Testis (tissue), 2 donors: ENCODE measurements at regions not wholly inside any gene's neighbourhood (a gene's known extent, or its start where the extent isn't known, plus 50 kb on each side); places are given as distances from the start of the nearest gene placed in this dataset.

ENCODE experiments used
- DNase-seq: peaks from one replicate; pipeline ENCODE4 v3.0.0-alpha.2; 2019
- H3K27ac ChIP-seq, 2 donors: fragments of 200-600 bp; sonication (generic); one replicate each; pipeline ENCODE4 v1.5.1; 2019
- H3K27me3 ChIP-seq: fragments of 200-600 bp; sonication (generic); one replicate; pipeline ENCODE4 v1.5.1; 2019
- H3K36me3 ChIP-seq: fragments of 200-600 bp; sonication (generic); one replicate; pipeline ENCODE4 v1.5.1; 2017; ENCODE audit warnings: low read depth; ENCODE audit errors: missing control alignments
- H3K4me1 ChIP-seq: fragments of 200-600 bp; sonication (generic); one replicate; pipeline ENCODE4 v1.5.1; 2019
- H3K4me3 ChIP-seq, 2 donors: fragments of 200-600 bp; sonication (generic); one replicate each; pipeline ENCODE4 v1.5.1; 2017 to 2019
- H3K9me3 ChIP-seq: fragments of 200-600 bp; sonication (generic); one replicate; pipeline ENCODE4 v1.5.1; 2017
- POLR2A ChIP-seq: fragments of 450-650 bp; IDR thresholded peaks from one replicate; pipeline ENCODE4 v1.6.1; 2017; ENCODE audit warnings: antibody characterized with exemption, mild to moderate bottlenecking, moderate library complexity
- WGBS, 2 donors: methylation state at CpG; one replicate each; pipeline ENCODE4 v1.1.5; 2018; 5-methylcytosine and 5-hydroxymethylcytosine counted together
- intact Hi-C: fragments of 100-400 bp; cut with DNase I; formaldehyde crosslinking; loops from one replicate; pipeline ENCODE4 v1.15.1; 2023; ENCODE audit warnings: low total_unique reads
- TF ChIP-seq, protein P1 (sequence below), 3 experiments: fragments of 450-650 bp in 2 of 3; fragments of 200-600 bp in 1 of 3; sonication (generic) in 1 of 3; IDR thresholded peaks; one replicate each; pipeline ENCODE4 v1.5.1; 2016 to 2019; ENCODE audit warnings: antibody characterized with exemption in 3 of 3, mild to moderate bottlenecking in 2 of 3, moderate library complexity in 1 of 3

DNA sequence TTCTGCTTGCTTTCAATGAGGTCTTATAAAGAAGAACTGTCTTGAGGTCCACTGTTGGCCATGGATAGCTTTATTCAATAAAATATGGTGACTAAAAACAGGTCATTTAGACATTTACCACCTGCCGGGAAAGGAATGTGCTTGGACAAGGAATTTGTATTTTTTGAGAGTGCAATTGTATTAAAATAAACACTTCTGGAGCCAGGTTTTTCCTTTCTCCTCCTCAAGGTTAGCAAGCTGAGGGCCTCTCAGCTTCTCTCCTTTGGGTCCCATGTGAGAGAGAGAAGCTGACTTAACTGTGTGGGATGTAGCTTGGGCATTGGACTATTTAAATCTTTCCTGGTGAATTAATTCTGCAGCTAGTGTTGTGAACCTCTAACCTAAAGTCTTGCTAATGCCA is 321.0 kb downstream of the MEIS1 start:
- intact Hi-C loops = no loop called here
- no peak for TF ChIP-seq POLR2A
- TF ChIP-seq, protein P1, sequence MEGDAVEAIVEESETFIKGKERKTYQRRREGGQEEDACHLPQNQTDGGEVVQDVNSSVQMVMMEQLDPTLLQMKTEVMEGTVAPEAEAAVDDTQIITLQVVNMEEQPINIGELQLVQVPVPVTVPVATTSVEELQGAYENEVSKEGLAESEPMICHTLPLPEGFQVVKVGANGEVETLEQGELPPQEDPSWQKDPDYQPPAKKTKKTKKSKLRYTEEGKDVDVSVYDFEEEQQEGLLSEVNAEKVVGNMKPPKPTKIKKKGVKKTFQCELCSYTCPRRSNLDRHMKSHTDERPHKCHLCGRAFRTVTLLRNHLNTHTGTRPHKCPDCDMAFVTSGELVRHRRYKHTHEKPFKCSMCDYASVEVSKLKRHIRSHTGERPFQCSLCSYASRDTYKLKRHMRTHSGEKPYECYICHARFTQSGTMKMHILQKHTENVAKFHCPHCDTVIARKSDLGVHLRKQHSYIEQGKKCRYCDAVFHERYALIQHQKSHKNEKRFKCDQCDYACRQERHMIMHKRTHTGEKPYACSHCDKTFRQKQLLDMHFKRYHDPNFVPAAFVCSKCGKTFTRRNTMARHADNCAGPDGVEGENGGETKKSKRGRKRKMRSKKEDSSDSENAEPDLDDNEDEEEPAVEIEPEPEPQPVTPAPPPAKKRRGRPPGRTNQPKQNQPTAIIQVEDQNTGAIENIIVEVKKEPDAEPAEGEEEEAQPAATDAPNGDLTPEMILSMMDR (IDR thresholded peaks at IDR 0.05) = no peak
- no peak for DNase-seq
- Histone ChIP-seq H3K9me3 (no peaks in the 10 kb centered on the region), H3K27ac (no peak overlapping the region), H3K36me3 (no peaks in the 10 kb centered on the region), H3K4me3 (no peak overlapping the region), H3K4me1 (peaks cover 4% of the 10 kb centered on the region), H3K27me3 (no peaks in the 10 kb centered on the region)
- WGBS, 2 donors = 45 to 47% methylated on average over 1 of the region's 1 CpG

DNA sequence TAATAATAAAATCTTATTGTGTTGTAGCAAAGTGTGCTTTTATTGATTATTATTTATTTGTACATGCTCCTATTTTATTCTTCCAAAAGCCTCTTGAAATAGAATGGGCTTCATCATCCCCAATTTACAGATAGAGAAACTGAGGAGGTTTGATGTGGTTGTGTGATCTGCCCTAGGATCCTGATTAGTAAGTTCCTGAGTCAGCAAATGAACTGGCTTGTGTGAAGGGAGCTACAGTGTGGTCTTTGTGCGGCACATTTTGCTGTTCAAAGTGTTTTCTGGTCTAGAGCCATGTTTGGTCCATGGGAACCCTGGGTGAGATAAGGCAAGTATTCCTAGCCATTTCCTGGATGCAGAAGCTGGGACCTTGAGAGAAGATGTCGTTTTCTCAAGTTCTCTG is 326.9 kb downstream of the MEIS1 start:
- intact Hi-C loops = no loop called here
- Histone ChIP-seq H3K4me3 (no peak overlapping the region), H3K27me3 (no peaks in the 10 kb centered on the region), H3K9me3 (no peaks in the 10 kb centered on the region), H3K4me1 (no peaks in the 10 kb centered on the region), H3K27ac (no peak overlapping the region), H3K36me3 (no peaks in the 10 kb centered on the region)
- 84% methylated on average over 2 of the region's 2 CpGs for WGBS, 2 donors
- no peak for DNase-seq
- TF ChIP-seq, protein P1 (IDR thresholded peaks at IDR 0.05) = no peak
- no peak for TF ChIP-seq POLR2A

DNA sequence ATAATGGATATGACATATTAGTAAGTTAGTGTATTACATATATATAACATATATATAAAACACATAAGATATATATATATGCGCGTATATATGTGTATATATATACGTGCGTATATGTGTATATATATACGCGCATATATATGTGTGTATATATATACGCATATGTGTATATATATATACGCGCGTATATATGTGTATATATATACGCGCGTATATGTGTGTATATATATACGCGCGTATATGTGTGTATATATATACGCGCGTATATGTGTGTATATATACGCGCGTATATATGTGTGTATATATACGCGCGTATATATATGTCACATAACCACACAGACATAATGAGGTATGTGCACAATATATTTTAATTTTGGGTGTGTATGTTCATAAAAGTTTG is 327.8 kb downstream of the MEIS1 start:
- no peak overlapping the region for H3K27ac ChIP-seq
- no peaks in the 10 kb centered on the region for H3K27me3 ChIP-seq
- intact Hi-C loops = no loop called here
- H3K4me3 ChIP-seq = no peak overlapping the region
- WGBS, 2 donors = 71 to 81% methylated on average over 25 of the region's 25 CpGs
- DNase-seq = no peak
- no peak for TF ChIP-seq POLR2A
- TF ChIP-seq, protein P1 (IDR thresholded peaks at IDR 0.05) = no peak
- no peaks in the 10 kb centered on the region for H3K9me3 ChIP-seq
- no peaks in the 10 kb centered on the region for H3K4me1 ChIP-seq
- no peaks in the 10 kb centered on the region for H3K36me3 ChIP-seq

DNA sequence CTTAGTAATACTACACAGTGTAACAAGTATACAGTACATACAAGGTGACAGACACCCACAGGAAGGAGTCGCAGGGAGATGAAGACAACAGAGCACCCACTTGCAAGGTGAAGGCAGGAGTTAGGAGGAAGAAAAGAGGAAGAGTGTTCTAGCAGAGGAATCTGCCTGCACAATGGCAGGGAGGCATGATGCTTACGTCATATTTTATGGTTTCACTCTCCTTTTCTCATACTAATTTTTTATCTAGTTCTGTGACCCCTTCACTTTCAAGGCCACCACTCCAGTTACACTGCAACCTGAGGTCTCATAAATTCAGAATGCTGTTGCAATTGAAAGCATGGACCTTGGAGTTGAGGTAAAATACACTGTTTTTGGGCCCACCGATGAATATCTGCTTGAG is 331.7 kb downstream of the MEIS1 start:
- Histone ChIP-seq H3K27me3 (no peaks in the 10 kb centered on the region), H3K9me3 (no peaks in the 10 kb centered on the region), H3K36me3 (no peaks in the 10 kb centered on the region), H3K4me3 (no peak overlapping the region), H3K4me1 (no peaks in the 10 kb centered on the region), H3K27ac (no peak overlapping the region)
- intact Hi-C loops = no loop called here
- DNase-seq = no peak
- TF ChIP-seq, protein P1 (IDR thresholded peaks at IDR 0.05) = no peak
- TF ChIP-seq POLR2A = no peak
- 79 to 83% methylated on average over 3 of the region's 3 CpGs for WGBS, 2 donors

DNA sequence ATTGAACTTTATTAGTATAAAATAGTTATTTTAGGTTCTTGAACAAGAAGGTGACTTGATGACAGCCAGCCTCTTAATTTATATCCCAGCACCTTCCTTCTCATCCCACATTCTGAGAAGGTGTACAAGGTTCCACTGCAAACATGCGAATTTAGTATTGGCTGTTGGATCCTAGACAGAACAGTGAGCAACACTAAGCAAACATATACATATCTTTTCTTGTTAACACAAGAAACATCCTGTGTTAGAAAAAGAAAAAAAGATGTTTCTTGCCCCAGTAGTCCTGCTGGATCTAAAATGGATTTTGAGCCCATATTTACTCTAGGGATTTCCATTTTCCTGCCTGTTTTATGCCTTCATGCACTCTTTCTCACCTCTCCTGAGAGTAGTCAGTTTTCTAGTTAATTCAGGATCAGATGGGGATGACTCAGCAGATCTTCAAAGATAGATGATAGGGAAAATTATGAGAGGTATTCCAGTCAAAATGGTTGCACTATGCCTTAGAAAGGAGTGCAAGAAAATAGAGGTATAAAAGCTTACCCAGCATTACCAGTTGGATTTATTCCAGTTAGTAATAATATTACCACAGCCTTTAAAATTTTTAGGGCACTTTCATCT is 336.5 kb downstream of the MEIS1 start:
- no peak for TF ChIP-seq POLR2A
- TF ChIP-seq, protein P1 (IDR thresholded peaks at IDR 0.05) = no peak
- Histone ChIP-seq H3K27ac (no peak overlapping the region), H3K9me3 (no peaks in the 10 kb centered on the region), H3K4me3 (no peak overlapping the region), H3K4me1 (peaks cover 5% of the 10 kb centered on the region), H3K36me3 (no peaks in the 10 kb centered on the region), H3K27me3 (no peaks in the 10 kb centered on the region)
- WGBS, 2 donors = 87 to 96% methylated on average over 1 of the region's 1 CpG
- no peak for DNase-seq
- intact Hi-C loops = no loop called here
